ENCODE measurements at regions not wholly inside any gene's neighbourhood (a gene's known extent, or its start where the extent isn't known, plus 50 kb on each side); places are given as distances from the start of the nearest gene placed in this dataset.

DNA sequence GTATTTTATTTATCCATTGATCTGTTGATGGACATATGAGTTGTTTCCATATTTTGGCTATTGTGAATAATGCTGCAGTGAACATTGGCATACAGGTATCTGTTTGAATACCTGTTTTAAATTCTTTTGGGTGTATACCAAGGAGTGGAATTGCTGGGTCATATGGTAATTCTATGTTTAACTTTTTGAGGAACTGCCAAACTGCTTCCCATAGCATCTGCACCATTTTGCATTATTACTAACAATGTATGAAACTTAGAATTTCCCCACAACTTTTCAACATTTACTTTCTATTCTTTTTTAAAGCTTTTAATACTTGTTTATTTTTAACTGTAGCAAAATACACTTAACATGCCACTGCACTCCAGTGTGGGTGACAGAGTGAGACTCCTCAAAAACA lies 57.0 kb upstream of the MSN start:
- Mint-ChIP-seq H3K36me3 (no peaks in the 10 kb centered on the region), H3K4me3 (no peak overlapping the region), H3K9me3 (no peaks in the 10 kb centered on the region), H3K4me1 (peaks cover 16 to 22% (median 18%) of the 10 kb centered on the region in 3 donors), H3K27ac (no peak overlapping the region), H3K27me3 (no peaks in the 10 kb centered on the region)

DNA sequence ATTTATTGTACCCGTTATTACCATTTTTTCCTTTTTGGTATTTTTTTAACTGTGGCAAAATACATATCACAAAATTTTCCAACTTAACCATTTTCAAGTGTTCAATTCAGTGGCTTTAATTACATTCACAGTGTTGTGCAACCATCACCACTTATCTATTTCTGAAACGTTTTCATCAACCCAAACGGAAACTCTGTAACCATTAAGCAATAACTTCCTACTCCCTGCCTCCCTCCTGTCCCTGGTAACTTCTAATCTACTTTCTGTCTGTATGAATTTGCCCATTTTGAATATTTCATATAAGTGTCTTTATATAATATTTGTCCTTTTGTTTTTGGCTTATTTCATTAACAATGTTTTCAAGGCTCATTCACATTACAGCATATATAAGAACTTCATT lies 57.4 kb upstream of the MSN start:
- Mint-ChIP-seq H3K4me1 (peaks cover 16 to 22% (median 18%) of the 10 kb centered on the region in 3 donors), H3K27me3 (no peaks in the 10 kb centered on the region), H3K36me3 (peaks cover 2% of the 10 kb centered on the region), H3K27ac (no peak overlapping the region), H3K4me3 (no peak overlapping the region), H3K9me3 (no peaks in the 10 kb centered on the region)

DNA sequence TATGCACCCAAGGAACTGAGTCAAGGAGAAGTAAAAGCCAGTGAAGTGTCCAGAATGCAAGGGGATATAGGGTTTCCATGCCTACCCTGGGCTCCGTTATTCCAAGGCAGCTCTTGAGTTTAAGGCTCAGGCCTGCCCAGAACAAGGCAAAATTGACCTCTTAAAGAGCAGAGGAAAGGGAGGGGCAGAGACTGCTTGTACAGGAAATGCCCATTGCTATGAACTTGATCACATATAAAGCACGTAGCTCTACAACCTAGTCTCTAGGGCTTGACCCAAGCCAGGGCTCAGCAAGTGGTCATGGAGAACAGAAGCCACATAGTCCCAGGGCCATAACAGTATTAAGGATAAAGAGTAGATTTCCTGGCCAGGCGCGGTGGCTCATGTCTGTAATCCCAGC lies 58.2 kb upstream of the MSN start:
- Mint-ChIP-seq H3K27ac (no peak overlapping the region), H3K4me3 (no peak overlapping the region), H3K4me1 (peaks cover 16 to 22% (median 18%) of the 10 kb centered on the region in 3 donors), H3K36me3 (peaks cover 2% of the 10 kb centered on the region), H3K27me3 (no peaks in the 10 kb centered on the region), H3K9me3 (no peaks in the 10 kb centered on the region)

DNA sequence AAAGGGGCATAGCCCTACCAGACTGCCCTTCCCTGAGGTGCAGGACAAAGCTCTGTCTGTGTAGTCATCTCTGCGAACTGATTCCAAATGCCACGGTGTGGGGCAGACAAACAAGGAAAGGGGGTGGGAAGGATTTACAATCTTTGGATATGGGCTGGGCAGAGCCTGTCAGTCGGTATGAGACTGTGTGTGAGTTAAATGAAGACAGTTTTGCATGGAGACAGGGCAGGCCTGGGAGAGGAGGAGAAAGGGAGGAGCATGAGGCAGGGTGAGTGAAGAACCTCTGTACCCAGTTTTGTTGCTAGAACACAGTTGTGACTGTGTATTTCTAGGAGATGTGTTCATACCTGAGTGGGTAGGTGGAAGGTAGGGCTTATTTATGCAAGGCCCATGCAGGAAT lies 59.4 kb upstream of the MSN start:
- Mint-ChIP-seq H3K27me3 (peaks cover 1% of the 10 kb centered on the region), H3K36me3 (peaks cover 2% of the 10 kb centered on the region), H3K9me3 (no peaks in the 10 kb centered on the region), H3K4me3 (no peak overlapping the region), H3K27ac (no peak overlapping the region), H3K4me1 (peaks cover 6 to 12% (median 8%) of the 10 kb centered on the region in 3 donors)

DNA sequence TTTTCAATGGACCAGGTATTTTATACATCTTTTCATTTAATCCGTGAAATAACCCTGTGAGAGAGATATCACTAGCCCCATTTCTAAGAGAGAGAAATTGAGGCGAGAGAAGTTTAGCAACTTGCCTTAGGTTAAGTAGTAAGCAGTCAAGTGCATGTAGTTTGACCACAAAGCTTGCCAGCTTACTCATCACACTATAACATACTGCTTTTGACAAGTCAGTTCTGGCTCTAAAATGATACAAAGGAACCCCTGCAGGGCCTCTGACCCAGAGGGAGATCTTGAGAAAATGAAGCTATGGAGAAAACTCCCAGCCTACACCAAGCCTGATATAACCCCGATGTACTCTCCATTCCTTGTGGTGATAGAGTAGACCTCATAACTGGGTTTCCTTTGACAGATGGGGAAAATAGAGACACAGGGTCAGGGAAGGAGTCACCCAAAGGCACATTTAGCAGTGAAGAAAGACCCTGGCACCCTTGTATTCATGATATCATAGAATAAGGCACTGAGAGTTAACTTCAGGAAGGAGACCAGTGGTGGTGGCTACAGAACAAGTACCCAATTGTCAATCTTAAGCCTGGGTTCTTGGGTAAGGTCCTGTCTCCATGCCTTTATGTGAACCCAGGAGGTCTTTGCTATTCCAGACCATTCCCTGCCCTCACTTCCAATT lies 60.2 kb upstream of the MSN start:
- H3K27me3 Mint-ChIP-seq, result peaks cover 1% of the 10 kb centered on the region
- H3K4me3 Mint-ChIP-seq, result no peak overlapping the region
- peaks cover 2% of the 10 kb centered on the region for H3K36me3 Mint-ChIP-seq
- no peaks in the 10 kb centered on the region for H3K9me3 Mint-ChIP-seq
- peaks cover 6 to 15% (median 8%) of the 10 kb centered on the region in 3 donors for H3K4me1 Mint-ChIP-seq
- H3K27ac Mint-ChIP-seq, result peak overlapping the region in 1 of 3 donors; percentile 20

DNA sequence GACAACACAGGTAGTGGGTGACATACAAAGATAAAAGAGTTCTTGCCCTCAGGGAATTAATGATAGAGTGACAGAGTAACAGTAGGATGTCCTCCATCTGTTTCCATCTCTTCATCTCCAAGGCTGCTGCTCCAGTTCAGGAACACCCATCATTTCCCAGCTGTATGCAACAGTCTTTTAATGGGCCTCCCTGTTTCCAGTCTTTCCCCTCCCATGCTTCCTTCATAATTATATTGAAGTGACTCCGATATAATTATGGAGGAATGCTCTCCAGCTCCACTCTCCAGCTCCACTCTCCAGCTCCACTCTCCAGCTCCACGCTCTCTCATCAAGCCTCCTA lies 65.3 kb upstream of the MSN start:
- peaks cover 1% of the 10 kb centered on the region for H3K27me3 Mint-ChIP-seq
- H3K9me3 Mint-ChIP-seq, result no peaks in the 10 kb centered on the region
- H3K36me3 Mint-ChIP-seq, result peaks cover 2% of the 10 kb centered on the region
- peak overlapping the region in 2 of 3 donors; percentile 60 to 67 for H3K27ac Mint-ChIP-seq
- H3K4me3 Mint-ChIP-seq, result peak overlapping the region in 2 of 4 donors; percentile 34 to 87
- peaks cover 26 to 43% (median 30%) of the 10 kb centered on the region in 3 donors for H3K4me1 Mint-ChIP-seq

DNA sequence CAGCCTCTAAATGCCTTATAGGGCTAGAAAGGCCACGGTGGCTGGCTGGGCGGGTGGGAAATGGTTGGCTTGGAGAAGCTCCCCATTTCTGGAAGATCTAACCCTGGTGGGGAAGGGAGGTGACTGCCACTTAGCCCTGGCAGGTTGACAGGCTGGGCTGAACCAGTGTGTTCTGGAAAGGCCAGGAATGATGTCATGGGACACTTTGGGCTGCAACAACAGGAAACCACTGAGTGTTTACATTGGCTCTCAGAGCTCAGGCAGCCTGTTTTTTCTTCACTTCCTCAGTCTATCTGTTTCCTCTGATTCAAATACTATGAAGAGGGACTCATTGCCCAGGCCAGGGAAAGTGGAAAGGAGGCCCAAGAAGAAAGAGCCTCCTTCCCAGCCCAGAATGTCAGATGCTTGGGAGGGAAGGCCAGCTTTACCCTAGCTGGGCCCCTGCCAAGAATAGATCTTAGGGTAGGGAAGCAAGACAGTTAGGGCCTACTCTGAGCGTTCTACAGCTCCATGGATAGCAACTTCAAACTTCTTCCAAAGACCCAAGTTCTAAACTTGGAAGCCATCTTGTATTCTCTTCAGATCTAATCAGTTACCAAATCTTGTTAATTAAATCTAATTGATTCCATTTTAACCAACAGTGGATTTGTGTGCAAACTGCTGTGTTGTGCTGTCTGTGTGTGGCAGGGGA lies 65.8 kb upstream of the MSN start:
- H3K4me1 Mint-ChIP-seq, result peaks cover 28 to 44% (median 30%) of the 10 kb centered on the region in 3 donors

DNA sequence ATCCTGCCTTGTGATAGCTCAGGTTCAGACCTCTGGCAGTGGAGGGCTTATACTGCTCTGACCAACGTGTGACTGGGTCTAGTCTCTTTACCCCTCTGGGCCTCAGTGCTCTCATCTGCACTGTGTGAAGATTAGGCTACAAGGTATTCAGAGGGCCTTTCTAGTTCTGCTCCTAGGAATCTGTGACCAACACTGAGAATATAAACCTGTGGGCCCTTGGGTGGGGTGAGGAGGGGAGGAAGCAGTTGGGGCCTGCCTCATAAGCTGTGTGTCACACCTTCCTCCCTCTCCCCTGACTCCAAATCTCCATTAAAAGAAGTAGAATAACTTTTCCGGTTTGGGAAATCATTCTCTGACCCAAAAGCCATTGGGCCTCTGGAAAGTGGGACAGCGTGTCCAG lies 66.3 kb upstream of the MSN start:
- Mint-ChIP-seq H3K27me3 (peaks cover 1% of the 10 kb centered on the region), H3K9me3 (no peaks in the 10 kb centered on the region), H3K36me3 (peaks cover 2% of the 10 kb centered on the region), H3K4me3 (peak overlapping the region in 2 of 4 donors; percentile 64 to 87), H3K4me1 (peaks cover 32 to 48% (median 34%) of the 10 kb centered on the region in 3 donors), H3K27ac (peak overlapping the region; percentile 67 to 92 (median 78))

More for the DNA sequence above, 65.8 kb upstream of the MSN start:
- no peaks in the 10 kb centered on the region for H3K9me3 Mint-ChIP-seq
- H3K36me3 Mint-ChIP-seq, result peaks cover 2% of the 10 kb centered on the region
- H3K27me3 Mint-ChIP-seq, result peaks cover 1% of the 10 kb centered on the region
- peak overlapping the region; percentile 67 to 92 (median 78) for H3K27ac Mint-ChIP-seq
- peak overlapping the region in 2 of 4 donors; percentile 64 to 87 for H3K4me3 Mint-ChIP-seq

DNA sequence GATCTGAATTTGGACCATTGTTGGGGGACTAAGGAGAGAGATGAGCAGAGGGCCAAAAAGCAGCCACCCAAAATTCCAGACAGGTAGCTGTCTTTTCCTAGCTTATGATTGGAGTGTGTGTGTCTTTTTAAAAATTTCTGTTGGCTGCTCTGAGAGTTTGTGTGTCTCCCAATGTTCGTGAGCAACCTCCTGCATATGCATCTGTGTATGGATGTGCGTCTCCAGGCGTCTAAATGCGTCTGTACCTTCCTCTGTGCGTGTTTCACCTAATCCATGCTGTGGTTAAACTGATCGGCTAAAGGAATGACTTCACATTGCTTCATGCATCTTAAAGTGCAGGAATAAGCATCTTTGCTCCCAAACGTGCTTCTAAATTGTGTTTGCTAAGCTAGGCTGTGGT lies 65.5 kb upstream of the LAS1L start:
- no peak overlapping the region for H3K4me3 Mint-ChIP-seq
- H3K27me3 Mint-ChIP-seq, result peaks cover 1% of the 10 kb centered on the region
- H3K27ac Mint-ChIP-seq, result peak overlapping the region in 2 of 3 donors; percentile 54 to 60
- no peaks in the 10 kb centered on the region for H3K9me3 Mint-ChIP-seq
- peaks cover 40 to 59% (median 42%) of the 10 kb centered on the region in 3 donors for H3K4me1 Mint-ChIP-seq
- H3K36me3 Mint-ChIP-seq, result peaks cover under 1% of the 10 kb centered on the region

DNA sequence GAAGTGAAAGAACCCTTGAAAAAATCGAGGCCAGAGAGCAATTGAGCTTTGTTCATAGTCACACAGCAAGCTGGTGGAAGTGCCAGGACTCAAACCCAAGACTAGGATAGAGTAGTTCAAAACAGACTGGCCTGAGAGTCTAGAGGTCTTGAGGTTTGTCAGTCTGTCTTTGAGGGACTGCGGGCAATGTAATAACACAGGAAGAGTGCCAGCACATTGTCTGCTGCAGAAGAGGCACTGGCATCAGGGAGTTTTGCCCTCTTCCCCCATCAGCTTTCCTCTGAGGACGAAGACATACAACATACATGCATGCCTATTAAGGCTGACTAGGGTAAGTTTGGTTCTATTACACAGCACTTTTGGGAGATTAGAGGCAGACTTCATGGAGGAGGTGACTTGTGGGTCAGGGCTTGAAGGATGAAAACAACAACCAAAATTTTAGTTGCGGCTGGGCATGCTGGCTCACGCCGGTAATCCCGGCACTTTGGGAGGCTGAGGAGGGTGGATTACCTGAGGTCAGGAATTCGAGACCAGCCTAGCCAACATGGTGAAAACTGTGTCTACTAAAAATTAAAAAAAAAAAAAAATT lies 64.1 kb upstream of the LAS1L start:
- Mint-ChIP-seq H3K4me1 (peaks cover 42 to 59% (median 43%) of the 10 kb centered on the region in 3 donors), H3K4me3 (peak overlapping the region; percentile 6 to 87 (median 40)), H3K27ac (peak overlapping the region; percentile 69 to 94 (median 84)), H3K36me3 (no peaks in the 10 kb centered on the region), H3K9me3 (no peaks in the 10 kb centered on the region), H3K27me3 (no peaks in the 10 kb centered on the region)

DNA sequence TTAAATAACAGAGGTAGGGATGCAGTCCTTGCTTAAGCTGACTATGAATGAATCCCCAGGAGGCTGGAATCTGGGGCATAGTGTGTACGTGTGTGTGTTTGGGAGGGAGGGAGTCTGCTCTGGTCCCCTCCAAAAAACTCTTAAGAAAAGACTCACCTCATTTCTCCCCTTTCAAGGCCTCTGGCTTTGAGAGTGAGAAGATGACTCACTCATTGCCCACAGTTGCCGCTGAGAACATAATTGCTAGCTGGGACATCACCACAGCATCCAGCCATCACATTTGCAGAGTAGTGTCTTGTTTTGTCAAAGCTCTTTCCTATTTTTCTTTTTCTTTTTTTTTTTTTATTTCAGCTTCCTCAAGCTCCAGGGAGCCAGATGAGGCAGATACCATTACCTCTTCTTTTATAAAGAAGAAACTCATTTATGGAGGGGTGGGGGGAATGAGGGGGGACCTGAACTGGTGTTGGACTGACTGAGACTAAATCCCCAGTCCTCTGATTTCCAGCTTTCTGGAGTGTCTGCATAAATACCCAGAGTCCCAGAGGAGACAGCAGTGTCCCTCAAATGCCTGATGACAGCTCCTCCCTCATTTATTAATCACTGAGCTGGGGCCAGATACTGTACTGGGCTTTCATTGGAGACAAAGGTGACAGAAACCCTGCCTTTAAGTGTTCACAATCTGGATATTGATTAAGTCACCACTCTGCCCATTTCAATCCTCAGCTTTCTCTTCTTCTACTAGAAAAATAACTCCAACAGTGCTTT lies 61.9 kb upstream of the LAS1L start:
- peak overlapping the region; percentile 34 to 68 (median 54) for H3K4me3 Mint-ChIP-seq
- peak overlapping the region; percentile 69 to 97 (median 94) for H3K27ac Mint-ChIP-seq
- no peaks in the 10 kb centered on the region for H3K36me3 Mint-ChIP-seq
- no peaks in the 10 kb centered on the region for H3K9me3 Mint-ChIP-seq
- H3K4me1 Mint-ChIP-seq, result peaks cover 34 to 48% (median 35%) of the 10 kb centered on the region in 3 donors
- no peaks in the 10 kb centered on the region for H3K27me3 Mint-ChIP-seq

DNA sequence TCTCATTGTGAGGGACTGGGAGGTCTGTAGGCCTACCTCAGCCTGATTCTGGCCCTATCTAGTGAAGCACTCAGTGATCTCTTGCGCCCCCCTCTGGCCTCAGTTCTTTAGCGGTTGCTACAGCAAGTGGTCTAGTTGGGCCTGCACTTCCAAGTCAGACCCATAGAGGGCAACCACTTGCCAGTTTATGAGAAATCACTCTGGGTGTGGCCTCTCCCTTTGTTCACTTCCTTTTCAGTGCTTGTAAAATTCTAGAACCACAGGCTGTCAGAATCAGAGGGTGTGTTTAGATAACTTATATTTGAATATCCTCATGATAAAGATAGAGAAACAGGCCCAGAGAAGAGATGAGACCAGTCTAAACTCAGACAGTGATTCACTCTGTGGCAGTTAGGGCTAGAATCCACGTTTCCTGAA lies 60.9 kb upstream of the LAS1L start:
- no peaks in the 10 kb centered on the region for H3K9me3 Mint-ChIP-seq
- H3K4me3 Mint-ChIP-seq, result peak overlapping the region; percentile 37 to 68 (median 59)
- peaks cover 4% of the 10 kb centered on the region for H3K27me3 Mint-ChIP-seq
- no peaks in the 10 kb centered on the region for H3K36me3 Mint-ChIP-seq
- peak overlapping the region; percentile 69 to 97 (median 94) for H3K27ac Mint-ChIP-seq
- H3K4me1 Mint-ChIP-seq, result peaks cover 30 to 39% (median 31%) of the 10 kb centered on the region in 3 donors

DNA sequence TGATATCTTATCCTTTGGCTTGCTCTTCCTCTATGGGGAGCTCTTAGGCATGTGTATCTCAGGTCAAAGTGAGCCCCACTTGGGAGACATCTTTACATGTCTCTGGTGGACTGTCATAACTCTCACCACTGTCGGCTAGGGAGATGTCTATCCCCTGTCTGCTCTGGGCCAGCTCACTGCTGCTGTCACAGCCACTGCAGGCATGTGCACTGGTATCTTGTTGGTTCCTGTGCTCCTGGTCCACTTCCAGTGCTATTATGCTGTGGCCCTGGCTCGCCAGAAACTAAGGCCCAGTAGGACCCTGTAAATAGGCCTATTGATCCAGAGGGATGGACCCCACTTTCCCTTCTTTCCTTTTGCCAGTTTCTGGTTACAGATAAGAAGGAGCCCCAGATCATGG lies 56.6 kb upstream of the LAS1L start:
- Mint-ChIP-seq H3K9me3 (no peaks in the 10 kb centered on the region), H3K27me3 (peaks cover 12% of the 10 kb centered on the region), H3K4me3 (no peak overlapping the region), H3K4me1 (peaks cover 9 to 13% (median 12%) of the 10 kb centered on the region in 3 donors), H3K36me3 (no peaks in the 10 kb centered on the region), H3K27ac (no peak overlapping the region)

DNA sequence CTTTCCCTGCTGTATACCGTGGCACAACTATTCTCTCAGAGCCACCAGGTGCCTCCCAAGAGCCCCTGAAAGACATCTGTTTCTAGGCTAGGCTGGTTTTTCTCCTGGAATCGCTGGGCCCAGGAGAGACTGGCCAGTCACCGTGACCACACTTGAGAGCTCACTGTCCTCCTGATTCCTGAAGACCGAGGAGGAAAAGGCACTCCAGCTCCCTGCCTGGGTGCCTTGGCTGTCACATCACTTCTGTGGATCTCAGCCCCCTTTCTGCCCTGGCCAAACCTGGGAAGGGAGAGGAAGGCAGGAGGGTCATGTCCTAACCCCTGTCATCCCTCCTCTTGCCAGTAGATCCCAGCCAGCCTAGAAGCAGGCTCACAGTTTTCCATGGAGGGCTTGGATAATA lies 54.7 kb upstream of the LAS1L start:
- no peak overlapping the region for H3K4me3 Mint-ChIP-seq
- peaks cover 16% of the 10 kb centered on the region for H3K27me3 Mint-ChIP-seq
- peaks cover 3 to 5% (median 5%) of the 10 kb centered on the region in 3 donors for H3K4me1 Mint-ChIP-seq
- no peak overlapping the region for H3K27ac Mint-ChIP-seq
- H3K36me3 Mint-ChIP-seq, result no peaks in the 10 kb centered on the region
- H3K9me3 Mint-ChIP-seq, result no peaks in the 10 kb centered on the region

DNA sequence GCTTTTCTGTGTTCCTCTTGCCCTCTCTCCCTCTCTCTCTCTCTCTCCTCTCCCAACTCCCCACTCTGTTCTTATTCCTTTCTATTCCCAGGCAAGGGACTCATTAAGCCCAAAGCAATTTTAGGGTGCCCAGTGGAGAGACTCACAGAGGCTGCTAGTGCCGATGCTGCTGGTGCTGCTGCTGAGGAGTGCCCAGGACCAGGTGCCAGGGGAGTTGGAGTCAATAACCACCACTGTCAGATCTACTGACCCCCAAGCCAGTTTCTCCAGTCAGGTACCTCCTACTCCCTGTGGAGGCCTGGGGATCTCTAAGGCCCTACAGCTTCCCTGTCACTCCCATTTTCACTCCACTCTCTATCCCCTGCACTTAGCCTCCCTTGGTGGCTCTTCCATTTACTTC lies 54.2 kb upstream of the LAS1L start:
- Mint-ChIP-seq H3K36me3 (no peaks in the 10 kb centered on the region), H3K9me3 (no peaks in the 10 kb centered on the region), H3K27ac (no peak overlapping the region), H3K4me3 (no peak overlapping the region), H3K4me1 (peaks cover 3 to 5% (median 5%) of the 10 kb centered on the region in 3 donors), H3K27me3 (peaks cover 16% of the 10 kb centered on the region)
